ENCODE measurements at regions not wholly inside any gene's neighbourhood (a gene's known extent, or its start where the extent isn't known, plus 50 kb on each side); places are given as distances from the start of the nearest gene placed in this dataset.
"Not testable (repeated sequence)": the region's sequence is repeated elsewhere in the genome, so short reads cannot be mapped to it uniquely, and the experiment has no call there.

GRCh38 chr22:23434198-23434830 lies 145.8 kb downstream of the IGLL1 start:
- H3K4me1 Mint-ChIP-seq (ENCODE audit: low read depth); H3K27me3 Mint-ChIP-seq; DNase-seq; ATAC-seq; H3K9me3 Mint-ChIP-seq; POLR2A ChIA-PET; H3K4me3 Mint-ChIP-seq; H3K27ac Mint-ChIP-seq; H3K36me3 Mint-ChIP-seq (ENCODE audit: low read depth); intact Hi-C loops (cut with micrococcal nuclease): not testable (repeated sequence)
- CTCF ChIA-PET = interaction anchor here (1.1 kb wide), 1 partner anchor 47 kb away, joined by 3 read pairs; no protein-coding TSS in a partner anchor

- H3K9me3 Mint-ChIP-seq; H3K27ac Mint-ChIP-seq; intact Hi-C loops (cut with micrococcal nuclease); H3K27me3 Mint-ChIP-seq; H3K36me3 Mint-ChIP-seq (ENCODE audit: low read depth); POLR2A ChIA-PET; H3K4me1 Mint-ChIP-seq (ENCODE audit: low read depth): not testable (repeated sequence)
- peak; percentile 60 for DNase-seq
- TF ChIP-seq CTCF (IDR thresholded peaks at IDR 0.05) = peak; percentile 37
- peak; percentile 99 for ATAC-seq
- CTCF ChIA-PET = interaction anchor here (1.1 kb wide), 1 partner anchor 48 kb away, joined by 3 read pairs; no protein-coding TSS in a partner anchor
- peak overlapping the region; percentile 52 for H3K4me3 Mint-ChIP-seq
These were observed 146.7 kb downstream of the IGLL1 start for GRCh38 chr22:23433127-23434005.

- CTCF ChIA-PET; intact Hi-C loops (cut with micrococcal nuclease); POLR2A ChIA-PET; H3K9me3 Mint-ChIP-seq; H3K36me3 Mint-ChIP-seq (ENCODE audit: low read depth); ATAC-seq; H3K27me3 Mint-ChIP-seq; H3K27ac Mint-ChIP-seq; H3K4me1 Mint-ChIP-seq (ENCODE audit: low read depth); DNase-seq: not testable (repeated sequence)
- peak overlapping the region; percentile 52 for H3K4me3 Mint-ChIP-seq
These were observed 147.4 kb downstream of the IGLL1 start for GRCh38 chr22:23432719-23433118.

GRCh38 chr22:23431337-23432072 lies 148.6 kb downstream of the IGLL1 start:
- Mint-ChIP-seq H3K27ac (no peak overlapping the region), H3K27me3 (peaks cover 2% of the 10 kb centered on the region), H3K9me3 (peaks cover 11% of the 10 kb centered on the region), H3K36me3 (ENCODE audit: low read depth) (peaks cover 3% of the 10 kb centered on the region), H3K4me1 (ENCODE audit: low read depth) (peaks cover 7% of the 10 kb centered on the region), H3K4me3 (no peak overlapping the region)
- no peak for TF ChIP-seq CTCF (IDR thresholded peaks at IDR 0.05)
- ChIA-PET POLR2A (no interaction called here), CTCF (interaction anchor here (1.0 kb wide), 1 partner anchor 46 kb away, joined by 3 read pairs; no protein-coding TSS in a partner anchor)
- DNase-seq = no peak
- ATAC-seq = no peak
- intact Hi-C loops (cut with micrococcal nuclease) = no loop called here

GRCh38 chr22:23424551-23425068 lies 155.5 kb downstream of the IGLL1 start:
- ATAC-seq; H3K9me3 Mint-ChIP-seq; intact Hi-C loops (cut with micrococcal nuclease); CTCF ChIA-PET; H3K36me3 Mint-ChIP-seq (ENCODE audit: low read depth); H3K4me1 Mint-ChIP-seq (ENCODE audit: low read depth); H3K4me3 Mint-ChIP-seq; DNase-seq; POLR2A ChIA-PET; H3K27me3 Mint-ChIP-seq; H3K27ac Mint-ChIP-seq: not testable (repeated sequence)

GRCh38 chr22:23424031-23424430 lies 156.1 kb downstream of the IGLL1 start:
- ATAC-seq = no peak
- no peak for DNase-seq
- TF ChIP-seq CTCF (IDR thresholded peaks at IDR 0.05) = no peak
- Mint-ChIP-seq H3K36me3 (ENCODE audit: low read depth) (no peaks in the 10 kb centered on the region), H3K4me3 (no peak overlapping the region), H3K9me3 (peaks cover 3% of the 10 kb centered on the region), H3K27me3 (no peaks in the 10 kb centered on the region), H3K27ac (no peak overlapping the region), H3K4me1 (ENCODE audit: low read depth) (no peaks in the 10 kb centered on the region)
- ChIA-PET CTCF (no interaction called here), POLR2A (no interaction called here)
- intact Hi-C loops (cut with micrococcal nuclease) = no loop called here

- H3K4me3 Mint-ChIP-seq; POLR2A ChIA-PET; H3K27me3 Mint-ChIP-seq; H3K4me1 Mint-ChIP-seq (ENCODE audit: low read depth); CTCF ChIA-PET; H3K9me3 Mint-ChIP-seq; H3K36me3 Mint-ChIP-seq (ENCODE audit: low read depth); ATAC-seq; H3K27ac Mint-ChIP-seq; intact Hi-C loops (cut with micrococcal nuclease); DNase-seq: not testable (repeated sequence)
These were observed 157.8 kb downstream of the IGLL1 start for GRCh38 chr22:23422281-23422680.

- ATAC-seq; H3K4me1 Mint-ChIP-seq (ENCODE audit: low read depth); CTCF ChIA-PET; H3K9me3 Mint-ChIP-seq; H3K27me3 Mint-ChIP-seq; POLR2A ChIA-PET; H3K36me3 Mint-ChIP-seq (ENCODE audit: low read depth); H3K27ac Mint-ChIP-seq; intact Hi-C loops (cut with micrococcal nuclease); H3K4me3 Mint-ChIP-seq; DNase-seq: not testable (repeated sequence)
These were observed 158.8 kb downstream of the IGLL1 start for GRCh38 chr22:23421300-23421699.
